Retinal pigment epithelial cell (primary cell): ENCODE measurements at regions not wholly inside any gene's neighbourhood (a gene's known extent, or its start where the extent isn't known, plus 50 kb on each side); places are given as distances from the start of the nearest gene placed in this dataset.

Experiments
- DNase-seq: peaks from one replicate; pipeline ENCODE4 v3.0.0-alpha.2; 2010; ENCODE audit warnings: low read depth
- H3K4me3 ChIP-seq: 2 replicates; pipeline ENCODE4 v1.5.1; 2011; ENCODE audit warnings: mild to moderate bottlenecking, low read length, control low read depth, moderate library complexity
- TF ChIP-seq, protein P1 (sequence below): conservative IDR thresholded peaks from 2 replicates; pipeline ENCODE4 v1.5.1; 2011; ENCODE audit warnings: low read depth, low read length, control low read depth, inconsistent platforms

- TF ChIP-seq, protein P1, sequence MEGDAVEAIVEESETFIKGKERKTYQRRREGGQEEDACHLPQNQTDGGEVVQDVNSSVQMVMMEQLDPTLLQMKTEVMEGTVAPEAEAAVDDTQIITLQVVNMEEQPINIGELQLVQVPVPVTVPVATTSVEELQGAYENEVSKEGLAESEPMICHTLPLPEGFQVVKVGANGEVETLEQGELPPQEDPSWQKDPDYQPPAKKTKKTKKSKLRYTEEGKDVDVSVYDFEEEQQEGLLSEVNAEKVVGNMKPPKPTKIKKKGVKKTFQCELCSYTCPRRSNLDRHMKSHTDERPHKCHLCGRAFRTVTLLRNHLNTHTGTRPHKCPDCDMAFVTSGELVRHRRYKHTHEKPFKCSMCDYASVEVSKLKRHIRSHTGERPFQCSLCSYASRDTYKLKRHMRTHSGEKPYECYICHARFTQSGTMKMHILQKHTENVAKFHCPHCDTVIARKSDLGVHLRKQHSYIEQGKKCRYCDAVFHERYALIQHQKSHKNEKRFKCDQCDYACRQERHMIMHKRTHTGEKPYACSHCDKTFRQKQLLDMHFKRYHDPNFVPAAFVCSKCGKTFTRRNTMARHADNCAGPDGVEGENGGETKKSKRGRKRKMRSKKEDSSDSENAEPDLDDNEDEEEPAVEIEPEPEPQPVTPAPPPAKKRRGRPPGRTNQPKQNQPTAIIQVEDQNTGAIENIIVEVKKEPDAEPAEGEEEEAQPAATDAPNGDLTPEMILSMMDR, result no peak
- DNase-seq, result no peak
- H3K4me3 ChIP-seq, result no peak overlapping the region
These were observed 110.8 kb upstream of the CDC42EP3 start for GRCh38 chr2:37782155-37782673.

- TF ChIP-seq, protein P1, result no peak
These were observed 111.4 kb upstream of the CDC42EP3 start for GRCh38 chr2:37782721-37783371.

DNA sequence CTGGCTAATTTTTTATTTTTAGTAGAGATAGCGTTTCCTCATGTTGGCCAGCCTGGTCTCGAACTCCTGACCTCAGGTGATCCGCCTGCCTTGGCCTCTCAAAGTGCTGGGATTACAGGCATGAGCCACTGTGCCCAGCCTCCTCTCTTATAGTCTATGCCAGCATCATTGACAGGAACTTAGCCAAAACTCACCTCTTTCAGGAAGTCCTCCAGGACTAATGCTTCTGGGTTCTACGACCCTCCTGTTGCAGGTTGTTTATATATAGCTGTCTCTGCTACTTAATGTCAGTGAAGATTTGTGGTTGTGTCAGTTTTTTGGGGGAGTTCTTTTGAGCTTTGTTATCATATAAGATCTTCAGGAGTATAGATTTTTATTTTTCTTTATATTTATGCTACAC, 112.1 kb upstream of the CDC42EP3 start:
- no peak for DNase-seq
- H3K4me3 ChIP-seq, result no peak overlapping the region
- TF ChIP-seq, protein P1, result no peak

More at GRCh38 chr2:37782721-37783371, 111.4 kb upstream of the CDC42EP3 start:
- DNase-seq, result no peak
- no peak overlapping the region for H3K4me3 ChIP-seq

DNA sequence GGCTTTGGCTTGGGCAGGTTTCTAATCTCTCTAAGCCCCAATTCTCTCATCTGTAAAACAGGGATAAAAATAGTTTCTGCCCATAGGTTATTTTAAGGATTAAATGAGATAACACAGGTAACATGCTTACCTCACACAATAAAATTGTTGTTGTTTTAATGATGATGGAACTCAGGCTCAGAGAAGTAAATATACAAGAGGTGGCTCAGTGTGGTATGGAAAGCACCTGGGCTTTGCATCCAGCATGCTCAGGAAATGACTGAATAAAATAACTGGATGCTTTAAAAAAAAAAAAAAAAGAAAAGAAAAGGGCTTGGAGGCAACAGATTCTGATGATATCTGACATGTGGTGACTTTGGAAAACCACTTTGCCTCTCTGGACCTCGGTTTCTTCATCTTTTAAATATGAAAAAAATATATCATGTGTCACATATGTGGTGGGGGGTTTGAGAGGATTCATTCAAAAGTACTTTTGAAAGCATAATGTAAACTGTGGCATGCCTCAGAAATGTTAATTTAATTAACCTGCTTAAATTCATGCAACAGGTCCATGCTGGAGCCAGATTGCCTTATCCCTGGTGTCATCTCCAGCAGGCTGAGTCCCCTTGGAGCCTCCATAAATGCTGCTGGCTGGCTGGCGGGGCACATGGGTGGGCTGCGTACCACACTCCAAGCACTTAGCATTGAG, 112.8 kb upstream of the CDC42EP3 start:
- TF ChIP-seq, protein P1, result no peak
- no peak overlapping the region for H3K4me3 ChIP-seq
- no peak for DNase-seq

- TF ChIP-seq, protein P1, result no peak
These were observed 113.3 kb upstream of the CDC42EP3 start for GRCh38 chr2:37784759-37785149.

DNA sequence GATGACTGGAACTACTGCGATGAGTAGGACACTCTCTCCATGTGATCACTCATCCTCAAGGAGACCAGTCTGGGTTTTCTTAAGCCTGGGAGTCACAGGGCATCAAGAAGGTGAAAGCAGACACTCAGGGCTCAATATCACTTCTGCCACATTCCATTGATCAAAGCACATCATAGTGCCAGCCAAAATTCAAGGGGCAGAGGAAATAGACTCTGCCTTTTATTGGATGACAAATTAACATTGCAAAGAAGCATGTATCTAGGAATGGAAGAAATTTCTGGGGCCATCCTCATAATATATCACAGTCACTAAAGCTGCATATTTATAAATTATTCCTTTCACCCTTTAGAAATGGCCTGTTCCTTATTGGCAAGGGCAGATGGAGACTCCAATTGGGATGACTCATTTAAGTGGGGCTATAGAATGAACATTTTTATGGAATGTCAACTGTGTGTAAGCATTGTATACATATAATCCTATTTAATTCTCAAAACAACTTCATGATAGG, 114.8 kb upstream of the CDC42EP3 start:
- no peak for DNase-seq

More at GRCh38 chr2:37784759-37785149, 113.3 kb upstream of the CDC42EP3 start:
- H3K4me3 ChIP-seq, result no peak overlapping the region
- no peak for DNase-seq

More for the DNA sequence above, 114.8 kb upstream of the CDC42EP3 start:
- TF ChIP-seq, protein P1, result no peak
- no peak overlapping the region for H3K4me3 ChIP-seq
